Endothelial cell of umbilical vein (primary cell): ENCODE measurements at regions not wholly inside any gene's neighbourhood (a gene's known extent, or its start where the extent isn't known, plus 50 kb on each side); places are given as distances from the start of the nearest gene placed in this dataset.
A peak's percentile ranks its signal among the peaks of the same experiment; 100 is the strongest.

Experiments used
- BruUV-seq: library from RNA; stranded (reverse); fragments of 400-500 nt; replicated peaks from 2 replicates; lab custom pipeline; 2021; lab: Mats Ljungman, UMichigan
- CTCF ChIA-PET: fragments of 300-600, 350-600 bp; sonication (Branson Sonifier 250); formaldehyde crosslinking; loops from one replicate; lab custom pipeline; 2021; ENCODE audit warnings: antibody characterized with exemption, inconsistent platforms; lab: Charles Lee
- POLR2A ChIA-PET: fragments of 300-600, 350-600 bp; sonication (Branson Sonifier 250); formaldehyde crosslinking; loops from one replicate; lab custom pipeline; 2021; ENCODE audit warnings: antibody characterized with exemption, inconsistent platforms; lab: Charles Lee
- DNase-seq: peaks from one replicate; pipeline ENCODE4 v3.0.0-alpha.2; 2011; ENCODE audit warnings: low read depth, low spot score
- FAIRE-seq: peaks from 2 replicates; lab custom pipeline; 2011; peaks lifted over from hg19 to GRCh38; lab: Jason Lieb, UNC
- H2AFZ ChIP-seq: 2 replicates; pipeline ENCODE4 v1.6.0; 2012; ENCODE audit warnings: low read depth, low read length, control low read depth, inconsistent platforms
- H3K27ac ChIP-seq: 2 replicates; pipeline ENCODE4 v1.5.1; 2011; ENCODE audit warnings: low read depth, mild to moderate bottlenecking, control low read depth, low read length, moderate library complexity; ENCODE audit not compliant: insufficient read depth
- H3K27me3 ChIP-seq, 2 experiments: 2 replicates each; pipeline versions ENCODE4 v1.6.0 to v1.6.1; 2011; ENCODE audit warnings: low read length in 2 of 2, mixed read lengths in 1 of 2; ENCODE audit not compliant: control insufficient read depth in 2 of 2, insufficient read depth in 2 of 2
- H3K36me3 ChIP-seq, 2 experiments: 2 replicates in 1 of 2; 3 replicates in 1 of 2; pipeline ENCODE4 v1.5.1; 2011; ENCODE audit warnings: low read length in 2 of 2, mild to moderate bottlenecking in 1 of 2, moderate library complexity in 1 of 2; ENCODE audit not compliant: control insufficient read depth in 2 of 2, insufficient read depth in 2 of 2; ENCODE audit errors: extremely low read depth in 1 of 2
- H3K4me1 ChIP-seq: 3 replicates; pipeline ENCODE4 v1.5.1; 2011; ENCODE audit warnings: mild to moderate bottlenecking, low read length; ENCODE audit not compliant: control insufficient read depth, insufficient read depth; ENCODE audit errors: extremely low read depth
- H3K4me2 ChIP-seq: 2 replicates; pipeline ENCODE4 v1.6.1; 2011; ENCODE audit warnings: low read length, control low read depth, mixed read lengths; ENCODE audit not compliant: insufficient read depth
- H3K4me3 ChIP-seq, 3 experiments: fragments of 200-600 bp in 1 of 3; sonication (generic), shearing (Covaris generic) in 1 of 3; replicated peaks in 1 of 3; 2 replicates each; pipeline ENCODE4 v1.5.1; 2011 to 2016; ENCODE audit warnings: control low read depth in 3 of 3, low read length in 3 of 3, mild to moderate bottlenecking in 2 of 3, inconsistent platforms in 1 of 3, low read depth in 1 of 3, moderate library complexity in 1 of 3; ENCODE audit not compliant: insufficient read depth in 1 of 3
- H3K79me2 ChIP-seq: 2 replicates; pipeline ENCODE4 v1.6.0; 2012; ENCODE audit warnings: low read length, inconsistent platforms; ENCODE audit not compliant: control insufficient read depth, insufficient read depth
- H3K9ac ChIP-seq: replicated peaks from 2 replicates; pipeline ENCODE3; 2011; ENCODE audit warnings: low read length, control low read depth; ENCODE audit not compliant: insufficient read depth; ENCODE audit errors: extremely low read depth
- H3K9me1 ChIP-seq: replicated peaks from 3 replicates; pipeline ENCODE4 v1.6.0; 2011; ENCODE audit warnings: mild to moderate bottlenecking, low read length; ENCODE audit not compliant: control insufficient read depth, insufficient read depth; ENCODE audit errors: extremely low read depth
- H3K9me3 ChIP-seq: replicated peaks from 2 replicates; pipeline ENCODE4 v1.5.1; 2012; ENCODE audit warnings: low read length, inconsistent platforms; ENCODE audit not compliant: control insufficient read depth, insufficient read depth
- H4K20me1 ChIP-seq: replicated peaks from 2 replicates; pipeline ENCODE3; 2011; ENCODE audit warnings: mild to moderate bottlenecking, low read length; ENCODE audit not compliant: control insufficient read depth, insufficient read depth; ENCODE audit errors: extremely low read depth
- FOS ChIP-seq: IDR thresholded peaks from 2 replicates; pipeline ENCODE4 v1.6.1; 2011; ENCODE audit warnings: mild to moderate bottlenecking, low read length, moderate library complexity, borderline replicate concordance; ENCODE audit not compliant: insufficient read depth
- GATA2 ChIP-seq: IDR thresholded peaks from 2 replicates; pipeline ENCODE4 v1.7.0; 2011; ENCODE audit warnings: low read depth, mild to moderate bottlenecking, moderate library complexity, mixed read lengths, low read length; ENCODE audit not compliant: insufficient read length, insufficient read depth
- JUN ChIP-seq: IDR thresholded peaks from 2 replicates; pipeline ENCODE4 v1.6.1; 2011; ENCODE audit warnings: borderline replicate concordance, low read depth; ENCODE audit not compliant: insufficient read length, insufficient read depth
- dilution Hi-C: fragments of 300-500 bp; cut with MboI; formaldehyde crosslinking; loops from one replicate; pipeline ENCODE4 v1.15.0; 2019; ENCODE audit warnings: low sequenced_read_pairs; ENCODE audit not compliant: extremely low pct_ligation_motif_present
- intact Hi-C: fragments of 100-400 bp; cut with micrococcal nuclease; formaldehyde crosslinking; loops from one replicate; pipeline ENCODE4 v1.10.0; 2022
- TF ChIP-seq, protein P1 (sequence below), 2 donors: IDR thresholded peaks; 1 replicate in 1 of 2; 2 replicates in 1 of 2; pipeline ENCODE4 v1.5.1; 2011; ENCODE audit warnings: low read length in 2 of 2, mild to moderate bottlenecking in 2 of 2, moderate library complexity in 2 of 2, control low read depth in 1 of 2, inconsistent platforms in 1 of 2, low read depth in 1 of 2; ENCODE audit not compliant: insufficient read depth in 1 of 2; ENCODE audit errors: extremely low read depth in 1 of 2

- BruUV-seq, result no TSS peak
Observed at GRCh38 chr6:140071601-140072062, 697.2 kb upstream of the CITED2 start.

More at GRCh38 chr6:140071601-140072062, 697.2 kb upstream of the CITED2 start:
- dilution Hi-C loops (no loop called here), intact Hi-C loops (loop anchor here (1.0 to 5.0 kb wide), 2 partner anchors 9 to 699 kb away; partner anchors contain the start of gene CITED2)
- Histone ChIP-seq H3K27me3 (no peaks in the 10 kb centered on the region), H3K4me3 (no peak overlapping the region), H3K79me2 (no peaks in the 10 kb centered on the region), H3K9ac (no peak overlapping the region), H2AFZ (no peak overlapping the region), H3K9me3 (no peaks in the 10 kb centered on the region), H3K4me2 (peak overlapping the region; percentile 76), H3K27ac (peak overlapping the region; percentile 40), H4K20me1 (no peaks in the 10 kb centered on the region), H3K9me1 (no peaks in the 10 kb centered on the region), H3K36me3 (no peaks in the 10 kb centered on the region), H3K4me1 (peaks cover 24% of the 10 kb centered on the region)
- DNase-seq (peak; percentile 55), FAIRE-seq (peak; percentile 56)
- CTCF ChIA-PET, result interaction anchor here (2.2 kb wide), 1 partner anchor 19 kb away, joined by 7 read pairs; no protein-coding TSS in a partner anchor
- POLR2A ChIA-PET, result no interaction called here
- TF ChIP-seq, protein P1, sequence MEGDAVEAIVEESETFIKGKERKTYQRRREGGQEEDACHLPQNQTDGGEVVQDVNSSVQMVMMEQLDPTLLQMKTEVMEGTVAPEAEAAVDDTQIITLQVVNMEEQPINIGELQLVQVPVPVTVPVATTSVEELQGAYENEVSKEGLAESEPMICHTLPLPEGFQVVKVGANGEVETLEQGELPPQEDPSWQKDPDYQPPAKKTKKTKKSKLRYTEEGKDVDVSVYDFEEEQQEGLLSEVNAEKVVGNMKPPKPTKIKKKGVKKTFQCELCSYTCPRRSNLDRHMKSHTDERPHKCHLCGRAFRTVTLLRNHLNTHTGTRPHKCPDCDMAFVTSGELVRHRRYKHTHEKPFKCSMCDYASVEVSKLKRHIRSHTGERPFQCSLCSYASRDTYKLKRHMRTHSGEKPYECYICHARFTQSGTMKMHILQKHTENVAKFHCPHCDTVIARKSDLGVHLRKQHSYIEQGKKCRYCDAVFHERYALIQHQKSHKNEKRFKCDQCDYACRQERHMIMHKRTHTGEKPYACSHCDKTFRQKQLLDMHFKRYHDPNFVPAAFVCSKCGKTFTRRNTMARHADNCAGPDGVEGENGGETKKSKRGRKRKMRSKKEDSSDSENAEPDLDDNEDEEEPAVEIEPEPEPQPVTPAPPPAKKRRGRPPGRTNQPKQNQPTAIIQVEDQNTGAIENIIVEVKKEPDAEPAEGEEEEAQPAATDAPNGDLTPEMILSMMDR (IDR thresholded peaks at IDR 0.05; ENCODE audit: extremely low read depth in 1 of 2, insufficient read depth in 1 of 2, low read depth in 1 of 2, low read length in 2 of 2), result no peak
- TF ChIP-seq FOS, result peak; percentile 66
- peak; percentile 37 for TF ChIP-seq GATA2
- TF ChIP-seq JUN, result no peak
